ENCODE measurements at regions not wholly inside any gene's neighbourhood (a gene's known extent, or its start where the extent isn't known, plus 50 kb on each side); places are given as distances from the start of the nearest gene placed in this dataset.

- DNase-seq (ENCODE audit: low read depth, low spot score), result no peak
- in situ Hi-C loops (cut with HindIII; ENCODE audit: low sequenced_read_pairs), result no loop called here
- no peak for TF ChIP-seq CTCF (IDR thresholded peaks at IDR 0.05; ENCODE audit: low read depth, low read length)
- no peak overlapping the region for H3K4me3 ChIP-seq (ENCODE audit: low read depth, low read length)
Observed at GRCh38 chr4:157643257-157643656, 422.7 kb downstream of the GRIA2 start.

- in situ Hi-C loops (cut with HindIII; ENCODE audit: low sequenced_read_pairs), result no loop called here
- DNase-seq (ENCODE audit: low read depth, low spot score), result no peak
- no peak for TF ChIP-seq CTCF (IDR thresholded peaks at IDR 0.05; ENCODE audit: low read depth, low read length)
- no peak overlapping the region for H3K4me3 ChIP-seq (ENCODE audit: low read depth, low read length)
Observed at GRCh38 chr4:157634057-157634456, 413.5 kb downstream of the GRIA2 start.

GRCh38 chr4:157616741-157617472 lies 396.4 kb downstream of the GRIA2 start:
- no peak for DNase-seq (ENCODE audit: low read depth, low spot score)
- no peak overlapping the region for H3K4me3 ChIP-seq (ENCODE audit: low read depth, low read length)
- no peak for TF ChIP-seq CTCF (IDR thresholded peaks at IDR 0.05; ENCODE audit: low read depth, low read length)
- in situ Hi-C loops (cut with HindIII; ENCODE audit: low sequenced_read_pairs), result no loop called here

GRCh38 chr4:157607996-157608395 lies 387.5 kb downstream of the GRIA2 start:
- H3K4me3 ChIP-seq (ENCODE audit: low read depth, low read length), result no peak overlapping the region
- no peak for TF ChIP-seq CTCF (IDR thresholded peaks at IDR 0.05; ENCODE audit: low read depth, low read length)
- no peak for DNase-seq (ENCODE audit: low read depth, low spot score)
- in situ Hi-C loops (cut with HindIII; ENCODE audit: low sequenced_read_pairs), result no loop called here

- no peak overlapping the region for H3K4me3 ChIP-seq (ENCODE audit: low read depth, low read length)
- in situ Hi-C loops (cut with HindIII; ENCODE audit: low sequenced_read_pairs), result no loop called here
- no peak for DNase-seq (ENCODE audit: low read depth, low spot score)
- no peak for TF ChIP-seq CTCF (IDR thresholded peaks at IDR 0.05; ENCODE audit: low read depth, low read length)
Observed at GRCh38 chr4:157600583-157600982, 380.1 kb downstream of the GRIA2 start.

- in situ Hi-C loops (cut with HindIII; ENCODE audit: low sequenced_read_pairs), result no loop called here
- TF ChIP-seq CTCF (IDR thresholded peaks at IDR 0.05; ENCODE audit: low read depth, low read length), result no peak
Observed at GRCh38 chr4:157591245-157591644, 370.7 kb downstream of the GRIA2 start.

More at GRCh38 chr4:157591245-157591644, 370.7 kb downstream of the GRIA2 start:
- DNase-seq (ENCODE audit: low read depth, low spot score), result no peak
- no peak overlapping the region for H3K4me3 ChIP-seq (ENCODE audit: low read depth, low read length)

Data from astrocyte of the spinal cord (primary cell).